Esophagus squamous epithelium (tissue), 4 donors: ENCODE measurements at regions not wholly inside any gene's neighbourhood (a gene's known extent, or its start where the extent isn't known, plus 50 kb on each side); places are given as distances from the start of the nearest gene placed in this dataset.

Source experiments
- POLR2A ChIP-seq, 4 donors: fragments of 450-650 bp; IDR thresholded peaks; one replicate each; pipeline ENCODE4 v1.6.1; 2017; ENCODE audit warnings: antibody characterized with exemption in 4 of 4, mild to moderate bottlenecking in 4 of 4, moderate library complexity in 3 of 4
- TF ChIP-seq, protein P1 (sequence below), 6 experiments: fragments of 450-650 bp in 4 of 6; fragments of 200-600 bp in 2 of 6; sonication (generic) in 2 of 6; IDR thresholded peaks; one replicate each; pipeline ENCODE4 v1.5.1; 2016 to 2019; ENCODE audit warnings: antibody characterized with exemption in 6 of 6, mild to moderate bottlenecking in 4 of 6, moderate library complexity in 4 of 6

- TF ChIP-seq, protein P1, sequence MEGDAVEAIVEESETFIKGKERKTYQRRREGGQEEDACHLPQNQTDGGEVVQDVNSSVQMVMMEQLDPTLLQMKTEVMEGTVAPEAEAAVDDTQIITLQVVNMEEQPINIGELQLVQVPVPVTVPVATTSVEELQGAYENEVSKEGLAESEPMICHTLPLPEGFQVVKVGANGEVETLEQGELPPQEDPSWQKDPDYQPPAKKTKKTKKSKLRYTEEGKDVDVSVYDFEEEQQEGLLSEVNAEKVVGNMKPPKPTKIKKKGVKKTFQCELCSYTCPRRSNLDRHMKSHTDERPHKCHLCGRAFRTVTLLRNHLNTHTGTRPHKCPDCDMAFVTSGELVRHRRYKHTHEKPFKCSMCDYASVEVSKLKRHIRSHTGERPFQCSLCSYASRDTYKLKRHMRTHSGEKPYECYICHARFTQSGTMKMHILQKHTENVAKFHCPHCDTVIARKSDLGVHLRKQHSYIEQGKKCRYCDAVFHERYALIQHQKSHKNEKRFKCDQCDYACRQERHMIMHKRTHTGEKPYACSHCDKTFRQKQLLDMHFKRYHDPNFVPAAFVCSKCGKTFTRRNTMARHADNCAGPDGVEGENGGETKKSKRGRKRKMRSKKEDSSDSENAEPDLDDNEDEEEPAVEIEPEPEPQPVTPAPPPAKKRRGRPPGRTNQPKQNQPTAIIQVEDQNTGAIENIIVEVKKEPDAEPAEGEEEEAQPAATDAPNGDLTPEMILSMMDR (IDR thresholded peaks at IDR 0.05) = no peak
- no peak for TF ChIP-seq POLR2A (IDR thresholded peaks at IDR 0.05)
These were observed 107.0 kb upstream of the MVB12B start for GRCh38 chr9:126219648-126220063.
